Activated CD8-positive, alpha-beta T cell treated with anti-CD3 and anti-CD28 coated beads for 36 hours (primary cell): ENCODE measurements at regions not wholly inside any gene's neighbourhood (a gene's known extent, or its start where the extent isn't known, plus 50 kb on each side); places are given as distances from the start of the nearest gene placed in this dataset.

Source experiments
- ATAC-seq: fragments of 200-7000 bp; cut with Tn5 transposase; one replicate; pipeline ENCODE4 v1.10.0; 2021; ENCODE audit warnings: mild to moderate bottlenecking, moderate library complexity
- CTCF ChIA-PET: fragments of 350-600 bp; sonication (Branson Sonifier 250); formaldehyde crosslinking; loops from one replicate; lab custom pipeline; 2021; ENCODE audit warnings: antibody characterized with exemption; lab: Charles Lee
- POLR2A ChIA-PET: fragments of 350-600 bp; sonication (Branson Sonifier 250); formaldehyde crosslinking; loops from one replicate; lab custom pipeline; 2021; ENCODE audit warnings: antibody characterized with exemption; lab: Charles Lee
- DNase-seq: peaks from one replicate; pipeline ENCODE4 v3.0.0-alpha.2; 2020
- H3K27ac Mint-ChIP-seq: one replicate; pipeline ENCODE4 v1.8.0; 2021; ENCODE audit warnings: mild to moderate bottlenecking, mixed read lengths
- H3K27me3 Mint-ChIP-seq: one replicate; pipeline ENCODE4 v1.8.0; 2021; ENCODE audit warnings: mixed read lengths
- H3K36me3 Mint-ChIP-seq: one replicate; pipeline ENCODE4 v1.8.0; 2021; ENCODE audit warnings: low read depth, mixed read lengths
- H3K4me1 Mint-ChIP-seq: one replicate; pipeline ENCODE4 v1.8.0; 2021; ENCODE audit warnings: low read depth, mixed read lengths
- H3K4me3 Mint-ChIP-seq: one replicate; pipeline ENCODE4 v1.8.0; 2021; ENCODE audit warnings: mild to moderate bottlenecking, moderate library complexity, mixed read lengths
- H3K9me3 Mint-ChIP-seq: one replicate; pipeline ENCODE4 v1.8.0; 2021; ENCODE audit warnings: mixed read lengths
- CTCF ChIP-seq: fragments of 200-600 bp; IDR thresholded peaks from one replicate; pipeline ENCODE4 v1.8.0; 2022; ENCODE audit warnings: antibody characterized with exemption, mild to moderate bottlenecking
- intact Hi-C: fragments of 100-400 bp; cut with micrococcal nuclease; formaldehyde crosslinking; loops from one replicate; pipeline ENCODE4 v1.10.0; 2022

- no peaks in the 10 kb centered on the region for H3K4me1 Mint-ChIP-seq
- POLR2A ChIA-PET, result interaction anchor here (1.0 kb wide), 1 partner anchor 10 kb away, joined by 3 read pairs; no protein-coding TSS in a partner anchor
- ATAC-seq (no peak), DNase-seq (no peak)
- no peak overlapping the region for H3K4me3 Mint-ChIP-seq
- H3K27me3 Mint-ChIP-seq, result no peaks in the 10 kb centered on the region
- no peaks in the 10 kb centered on the region for H3K9me3 Mint-ChIP-seq
- no peak overlapping the region for H3K27ac Mint-ChIP-seq
- intact Hi-C loops, result no loop called here
- CTCF ChIA-PET, result interaction anchor here (1.0 kb wide), 1 partner anchor 17 kb away, joined by 5 read pairs; no protein-coding TSS in a partner anchor
- no peak for TF ChIP-seq CTCF
- no peaks in the 10 kb centered on the region for H3K36me3 Mint-ChIP-seq
These were observed 271.6 kb downstream of the C16orf95 start for GRCh38 chr16:87045466-87046216.

GRCh38 chr16:87046235-87046634, 271.0 kb downstream of the C16orf95 start:
- H3K36me3 Mint-ChIP-seq, result no peaks in the 10 kb centered on the region
- CTCF ChIA-PET, result interaction anchor here (1.0 kb wide), 1 partner anchor 17 kb away, joined by 5 read pairs; no protein-coding TSS in a partner anchor
- no peak overlapping the region for H3K4me3 Mint-ChIP-seq

GRCh38 chr16:87047221-87048037, 269.8 kb downstream of the C16orf95 start:
- no peak overlapping the region for H3K4me3 Mint-ChIP-seq
- DNase-seq (no peak), ATAC-seq (no peak)
- ChIA-PET CTCF (interaction anchor here (1.6 kb wide), 1 partner anchor 15 kb away, joined by 5 read pairs; no protein-coding TSS in a partner anchor), POLR2A (no interaction called here)
- no peaks in the 10 kb centered on the region for H3K4me1 Mint-ChIP-seq
- no peaks in the 10 kb centered on the region for H3K9me3 Mint-ChIP-seq
- intact Hi-C loops, result no loop called here
- peaks cover 2% of the 10 kb centered on the region for H3K27me3 Mint-ChIP-seq
- no peak overlapping the region for H3K27ac Mint-ChIP-seq
- no peak for TF ChIP-seq CTCF
- no peaks in the 10 kb centered on the region for H3K36me3 Mint-ChIP-seq

More at GRCh38 chr16:87046235-87046634, 271.0 kb downstream of the C16orf95 start:
- DNase-seq, result no peak
- intact Hi-C loops, result no loop called here
- no peak for ATAC-seq
- TF ChIP-seq CTCF, result no peak
- Mint-ChIP-seq H3K27me3 (no peaks in the 10 kb centered on the region), H3K9me3 (no peaks in the 10 kb centered on the region), H3K4me1 (no peaks in the 10 kb centered on the region), H3K27ac (no peak overlapping the region)
- POLR2A ChIA-PET, result interaction anchor here (1.0 kb wide), 1 partner anchor 9 kb away, joined by 3 read pairs; no protein-coding TSS in a partner anchor

- Mint-ChIP-seq H3K36me3 (no peaks in the 10 kb centered on the region), H3K27ac (no peak overlapping the region), H3K27me3 (peaks cover 5% of the 10 kb centered on the region), H3K4me3 (no peak overlapping the region), H3K4me1 (no peaks in the 10 kb centered on the region), H3K9me3 (no peaks in the 10 kb centered on the region)
- no peak for ATAC-seq
- CTCF ChIA-PET, result interaction anchor here (1.6 kb wide), 1 partner anchor 14 kb away, joined by 5 read pairs; no protein-coding TSS in a partner anchor
- no peak for TF ChIP-seq CTCF
- DNase-seq, result no peak
- POLR2A ChIA-PET, result no interaction called here
- intact Hi-C loops, result no loop called here
These were observed 269.0 kb downstream of the C16orf95 start for GRCh38 chr16:87048038-87048729.
